Fibroblast of villous mesenchyme (primary cell): ENCODE measurements at regions not wholly inside any gene's neighbourhood (a gene's known extent, or its start where the extent isn't known, plus 50 kb on each side); places are given as distances from the start of the nearest gene placed in this dataset.
A peak's percentile ranks its signal among the peaks of the same experiment; 100 is the strongest.

Experiments
- DNase-seq: peaks from one replicate; pipeline ENCODE4 v3.0.0-alpha.2; 2010; ENCODE audit warnings: low read depth
- H3K4me3 ChIP-seq: 2 replicates; pipeline ENCODE4 v1.5.1; 2011; ENCODE audit warnings: low read depth, mild to moderate bottlenecking, low read length
- TF ChIP-seq, protein P1 (sequence below): IDR thresholded peaks from 2 replicates; pipeline ENCODE4 v1.5.1; 2012; ENCODE audit warnings: low read depth, mild to moderate bottlenecking, low read length; ENCODE audit not compliant: insufficient read depth

DNA sequence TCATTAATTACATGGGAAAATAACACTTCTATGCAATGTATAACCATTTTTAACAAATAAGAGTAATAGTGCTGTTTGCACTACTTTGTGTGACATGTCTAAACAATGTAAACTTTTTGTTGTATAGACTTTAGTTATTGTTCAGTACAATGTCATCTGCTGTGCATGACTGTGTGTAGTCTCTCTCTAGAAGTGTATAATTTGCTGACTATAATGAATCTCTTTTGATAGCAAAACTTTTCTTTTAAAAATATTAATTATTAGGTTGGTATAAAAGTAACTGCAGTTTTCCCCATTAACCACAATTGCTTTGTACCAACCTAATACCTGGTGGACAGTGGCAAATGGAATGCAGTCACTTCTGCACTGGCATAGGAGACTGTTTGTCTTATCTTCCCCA, 124.2 kb upstream of the SGK1 start:
- no peak for DNase-seq
- no peak overlapping the region for H3K4me3 ChIP-seq
- TF ChIP-seq, protein P1, sequence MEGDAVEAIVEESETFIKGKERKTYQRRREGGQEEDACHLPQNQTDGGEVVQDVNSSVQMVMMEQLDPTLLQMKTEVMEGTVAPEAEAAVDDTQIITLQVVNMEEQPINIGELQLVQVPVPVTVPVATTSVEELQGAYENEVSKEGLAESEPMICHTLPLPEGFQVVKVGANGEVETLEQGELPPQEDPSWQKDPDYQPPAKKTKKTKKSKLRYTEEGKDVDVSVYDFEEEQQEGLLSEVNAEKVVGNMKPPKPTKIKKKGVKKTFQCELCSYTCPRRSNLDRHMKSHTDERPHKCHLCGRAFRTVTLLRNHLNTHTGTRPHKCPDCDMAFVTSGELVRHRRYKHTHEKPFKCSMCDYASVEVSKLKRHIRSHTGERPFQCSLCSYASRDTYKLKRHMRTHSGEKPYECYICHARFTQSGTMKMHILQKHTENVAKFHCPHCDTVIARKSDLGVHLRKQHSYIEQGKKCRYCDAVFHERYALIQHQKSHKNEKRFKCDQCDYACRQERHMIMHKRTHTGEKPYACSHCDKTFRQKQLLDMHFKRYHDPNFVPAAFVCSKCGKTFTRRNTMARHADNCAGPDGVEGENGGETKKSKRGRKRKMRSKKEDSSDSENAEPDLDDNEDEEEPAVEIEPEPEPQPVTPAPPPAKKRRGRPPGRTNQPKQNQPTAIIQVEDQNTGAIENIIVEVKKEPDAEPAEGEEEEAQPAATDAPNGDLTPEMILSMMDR: no peak

DNA sequence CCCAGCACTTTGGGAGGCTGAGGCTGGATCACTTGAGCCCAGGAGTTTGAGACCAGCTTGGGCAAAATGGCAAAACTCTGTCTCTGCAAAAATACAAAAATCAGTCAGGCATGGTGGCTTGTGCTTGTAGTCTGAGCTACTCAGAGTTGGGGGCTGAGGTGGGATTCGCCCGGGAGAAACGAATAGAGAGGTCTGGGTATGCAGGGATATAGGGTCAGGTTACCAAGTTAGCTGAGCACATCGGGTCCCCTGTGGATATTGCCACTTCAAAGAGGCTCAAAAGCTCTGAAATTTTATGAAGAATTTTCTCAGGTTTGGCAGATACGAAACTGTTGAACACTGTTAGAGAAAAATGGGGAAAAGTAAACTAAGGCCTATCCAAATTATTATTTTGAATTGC, 120.9 kb upstream of the SGK1 start:
- H3K4me3 ChIP-seq: no peak overlapping the region
- no peak for DNase-seq
- TF ChIP-seq, protein P1: no peak

DNA sequence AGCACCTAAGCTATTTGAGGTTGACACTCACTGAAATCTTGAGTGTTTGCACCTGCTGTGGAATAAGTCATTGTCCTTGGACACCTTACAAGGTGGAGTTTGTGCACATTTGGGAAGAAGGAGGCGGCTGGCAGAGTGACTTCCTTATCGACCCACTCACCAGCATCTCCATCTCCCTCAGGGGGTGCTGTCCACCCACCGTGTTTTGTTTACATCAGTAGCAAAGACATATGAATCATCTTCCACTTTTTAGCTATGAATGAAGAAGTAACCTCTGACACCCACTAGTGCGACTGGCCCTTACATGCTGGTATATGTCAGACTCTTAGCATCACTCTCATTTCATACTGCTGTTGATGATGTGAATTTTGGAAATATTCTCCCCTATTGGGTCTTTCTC, 119.5 kb upstream of the SGK1 start:
- H3K4me3 ChIP-seq: no peak overlapping the region
- TF ChIP-seq, protein P1: no peak
- peak; percentile 48 for DNase-seq

DNA sequence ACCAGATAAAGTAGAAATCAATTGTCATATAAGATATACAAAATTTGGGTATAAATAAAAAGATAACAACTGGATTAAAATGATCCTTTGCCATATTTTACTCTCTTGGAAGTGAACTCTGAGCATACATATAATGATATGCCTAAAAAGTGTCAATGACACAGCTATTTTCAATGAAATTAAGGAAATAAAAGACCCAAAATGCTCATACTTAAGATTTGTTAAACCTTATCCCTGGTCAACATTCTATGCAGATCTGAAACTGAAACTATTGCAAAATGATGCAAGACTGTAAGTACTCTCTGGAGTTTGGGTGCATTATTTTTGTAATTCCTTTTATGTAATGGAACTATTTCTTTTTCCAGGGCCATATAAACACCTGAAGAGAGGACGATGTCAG, 119.0 kb upstream of the SGK1 start:
- TF ChIP-seq, protein P1: no peak
- DNase-seq: peak; percentile 68
- no peak overlapping the region for H3K4me3 ChIP-seq

DNA sequence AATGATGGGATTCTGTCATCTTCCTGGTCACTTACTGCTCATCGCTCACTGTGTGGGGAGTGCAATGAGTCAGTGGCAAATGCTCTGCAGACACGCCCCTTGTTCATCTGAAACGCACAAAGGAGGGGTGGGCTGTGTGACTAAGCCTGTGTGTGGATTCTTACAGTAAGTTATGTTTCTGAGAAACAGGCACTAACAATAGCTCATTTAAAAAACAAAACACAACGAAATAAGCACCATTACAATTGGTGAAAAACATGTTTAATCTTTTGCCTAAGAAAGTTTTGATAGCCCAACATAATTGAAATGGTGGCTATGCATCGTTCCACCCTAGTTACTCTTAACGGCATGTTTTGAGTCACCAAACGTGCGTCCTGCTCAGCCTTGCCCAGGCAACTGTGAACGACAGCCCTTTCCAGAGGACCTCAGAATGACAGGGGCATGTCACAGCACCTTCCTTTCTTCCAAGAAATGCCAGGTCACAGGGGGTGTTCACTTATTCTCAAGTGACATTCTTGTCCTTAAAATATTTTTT, 118.4 kb upstream of the SGK1 start:
- H3K4me3 ChIP-seq: peak overlapping the region; percentile 22
- DNase-seq: peak; percentile 95
- TF ChIP-seq, protein P1: no peak

DNA sequence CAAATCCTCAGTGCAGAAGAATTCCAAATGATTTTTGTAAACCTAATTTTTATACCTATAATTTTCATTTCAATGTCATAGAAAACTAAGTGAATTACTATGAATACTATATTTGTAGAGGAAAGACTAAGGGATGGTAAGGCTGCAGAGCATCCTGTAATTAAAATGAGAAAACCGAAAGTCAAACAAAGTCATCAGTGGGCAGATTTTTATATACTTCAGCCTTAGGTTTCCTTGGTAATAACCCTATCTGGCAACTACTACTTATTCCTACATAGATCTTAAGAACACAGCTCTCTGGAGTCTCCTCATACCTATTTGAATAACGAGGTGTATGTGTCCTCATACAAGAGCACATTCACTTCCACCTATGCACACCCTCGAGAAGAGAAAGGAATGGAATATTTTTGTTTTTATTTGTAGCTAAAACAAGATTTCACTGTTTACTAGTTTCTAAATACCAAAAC, 117.9 kb upstream of the SGK1 start:
- TF ChIP-seq, protein P1: no peak
- peak overlapping the region; percentile 22 for H3K4me3 ChIP-seq

More for the DNA sequence above, 117.9 kb upstream of the SGK1 start:
- no peak for DNase-seq
